GM12873 (cell line): ENCODE measurements at regions not wholly inside any gene's neighbourhood (a gene's known extent, or its start where the extent isn't known, plus 50 kb on each side); places are given as distances from the start of the nearest gene placed in this dataset.

Experiments
- TF ChIP-seq, protein P1 (sequence below): IDR thresholded peaks from 2 replicates; pipeline ENCODE4 v1.5.1; 2012; ENCODE audit warnings: low read depth, mild to moderate bottlenecking, moderate library complexity, low read length, control low read depth; ENCODE audit not compliant: insufficient read depth; ENCODE audit errors: missing control alignments

DNA sequence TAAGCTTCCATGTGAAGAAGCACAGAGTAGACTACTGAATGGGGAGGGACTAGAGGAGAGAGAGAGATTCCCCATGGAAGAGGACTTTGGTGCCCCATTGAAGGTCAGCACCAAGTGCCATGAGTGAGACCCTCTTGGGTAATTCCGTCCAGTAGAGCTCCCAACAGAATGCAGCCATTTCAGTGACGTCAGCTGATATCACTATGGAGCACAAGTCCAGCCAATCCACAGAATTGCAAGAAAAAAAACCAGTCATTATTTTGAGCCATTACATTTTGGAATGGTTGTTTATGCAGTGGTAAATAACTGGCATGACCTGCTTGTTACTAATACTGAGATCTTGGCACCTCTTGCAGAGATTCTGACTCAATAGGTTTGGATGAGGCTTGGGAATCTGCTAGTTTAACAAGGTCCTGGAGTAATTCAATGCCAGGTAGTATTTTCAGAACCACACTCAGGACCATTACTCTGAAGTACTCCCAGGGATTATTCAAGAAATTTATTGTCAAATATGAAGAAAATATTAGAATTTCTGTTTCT, 52.6 kb upstream of the SP8 start:
- TF ChIP-seq, protein P1, sequence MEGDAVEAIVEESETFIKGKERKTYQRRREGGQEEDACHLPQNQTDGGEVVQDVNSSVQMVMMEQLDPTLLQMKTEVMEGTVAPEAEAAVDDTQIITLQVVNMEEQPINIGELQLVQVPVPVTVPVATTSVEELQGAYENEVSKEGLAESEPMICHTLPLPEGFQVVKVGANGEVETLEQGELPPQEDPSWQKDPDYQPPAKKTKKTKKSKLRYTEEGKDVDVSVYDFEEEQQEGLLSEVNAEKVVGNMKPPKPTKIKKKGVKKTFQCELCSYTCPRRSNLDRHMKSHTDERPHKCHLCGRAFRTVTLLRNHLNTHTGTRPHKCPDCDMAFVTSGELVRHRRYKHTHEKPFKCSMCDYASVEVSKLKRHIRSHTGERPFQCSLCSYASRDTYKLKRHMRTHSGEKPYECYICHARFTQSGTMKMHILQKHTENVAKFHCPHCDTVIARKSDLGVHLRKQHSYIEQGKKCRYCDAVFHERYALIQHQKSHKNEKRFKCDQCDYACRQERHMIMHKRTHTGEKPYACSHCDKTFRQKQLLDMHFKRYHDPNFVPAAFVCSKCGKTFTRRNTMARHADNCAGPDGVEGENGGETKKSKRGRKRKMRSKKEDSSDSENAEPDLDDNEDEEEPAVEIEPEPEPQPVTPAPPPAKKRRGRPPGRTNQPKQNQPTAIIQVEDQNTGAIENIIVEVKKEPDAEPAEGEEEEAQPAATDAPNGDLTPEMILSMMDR = no peak

DNA sequence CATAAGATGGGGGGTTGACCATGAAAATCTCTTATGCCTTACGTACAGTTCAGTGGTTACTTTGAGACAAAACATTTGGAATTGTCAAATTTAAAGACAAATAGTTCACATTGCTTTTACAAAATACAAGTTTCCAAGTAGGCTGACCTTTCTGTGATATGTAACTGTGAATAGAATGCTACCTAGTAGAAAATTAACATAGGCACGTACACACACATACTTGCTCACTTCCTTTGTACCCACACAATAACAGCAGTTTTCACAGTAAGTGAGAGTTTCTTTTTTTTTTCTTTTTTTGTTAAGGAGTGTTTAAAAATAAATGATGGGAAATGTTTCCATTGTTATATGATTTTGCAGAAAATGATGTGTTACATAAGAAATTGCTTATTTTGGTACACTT, 53.3 kb upstream of the SP8 start:
- TF ChIP-seq, protein P1 = no peak

DNA sequence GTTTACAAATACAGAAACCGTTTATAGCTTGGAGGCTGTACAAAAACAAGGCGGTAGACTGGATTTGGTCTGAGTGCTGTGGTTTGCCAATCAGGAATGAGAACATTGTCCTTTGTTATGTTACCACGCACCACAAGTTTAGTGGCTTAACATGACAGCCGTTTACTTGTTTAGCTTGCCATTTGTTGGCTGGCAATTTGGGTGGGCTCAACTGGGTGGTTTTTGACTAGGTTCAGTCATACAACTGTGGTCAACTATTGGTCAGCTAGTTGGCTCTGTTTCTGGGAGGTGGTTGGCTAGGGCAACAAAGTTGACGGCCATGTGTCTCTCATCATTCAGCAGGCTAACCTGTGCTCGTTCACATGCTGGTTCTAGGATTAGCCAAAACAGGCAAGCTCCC, 60.1 kb upstream of the SP8 start:
- TF ChIP-seq, protein P1 = no peak

DNA sequence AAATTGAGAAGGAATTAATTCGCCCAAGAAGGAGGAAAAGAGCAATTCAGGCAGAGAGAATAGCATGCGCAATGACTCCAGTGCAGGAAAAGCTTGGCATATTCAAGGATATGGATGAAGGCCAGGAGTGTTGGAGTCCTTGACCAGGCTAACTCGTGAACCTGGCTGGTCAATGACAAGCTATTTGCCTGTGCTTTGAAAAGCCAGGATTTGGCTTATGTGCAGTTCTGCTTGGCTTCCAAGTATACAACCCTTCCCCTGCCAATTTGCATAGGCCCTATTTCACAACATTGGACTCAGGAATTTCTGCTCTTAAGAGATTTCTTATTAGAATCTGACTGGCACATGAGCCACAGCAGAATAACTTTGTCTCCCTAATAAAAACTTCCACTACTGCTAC, 72.3 kb upstream of the SP8 start:
- TF ChIP-seq, protein P1 = no peak

DNA sequence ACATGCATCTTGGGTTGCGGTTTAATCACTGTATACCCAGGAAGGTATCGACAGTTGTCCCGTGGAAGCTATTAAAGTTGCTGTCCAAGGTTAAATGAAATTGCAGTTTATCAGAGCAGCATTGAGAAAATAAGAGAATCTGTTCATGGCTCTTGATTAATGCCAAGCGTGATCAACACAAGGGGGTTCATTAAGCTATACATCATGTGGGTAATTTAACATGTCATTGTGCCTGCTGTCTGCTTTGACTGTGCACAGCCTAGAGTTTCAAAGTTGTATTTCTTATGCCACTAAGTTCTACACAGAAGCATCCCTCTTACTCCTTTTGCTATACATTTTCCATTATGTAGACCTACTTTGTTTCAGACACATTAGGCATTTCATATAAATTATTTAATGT, 74.8 kb upstream of the SP8 start:
- TF ChIP-seq, protein P1 = no peak

DNA sequence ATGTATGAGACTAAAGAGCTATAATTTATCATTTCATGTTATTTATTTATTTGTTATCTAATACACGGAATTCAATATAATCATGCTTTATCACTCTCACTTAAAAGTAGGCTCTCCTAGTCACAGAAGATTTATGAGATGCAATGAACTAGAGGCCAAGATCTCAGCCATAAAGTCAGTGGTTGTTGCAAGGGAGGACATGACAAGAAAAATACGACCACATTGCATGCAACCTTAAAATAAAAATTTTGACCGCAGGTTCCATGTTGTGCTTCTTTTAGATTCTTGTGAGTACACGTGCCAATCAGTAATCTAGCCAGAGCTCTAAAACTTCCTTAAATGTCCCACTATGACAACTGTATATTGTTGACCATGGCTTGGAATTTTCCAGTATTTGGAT, 75.9 kb upstream of the SP8 start:
- TF ChIP-seq, protein P1 = no peak

DNA sequence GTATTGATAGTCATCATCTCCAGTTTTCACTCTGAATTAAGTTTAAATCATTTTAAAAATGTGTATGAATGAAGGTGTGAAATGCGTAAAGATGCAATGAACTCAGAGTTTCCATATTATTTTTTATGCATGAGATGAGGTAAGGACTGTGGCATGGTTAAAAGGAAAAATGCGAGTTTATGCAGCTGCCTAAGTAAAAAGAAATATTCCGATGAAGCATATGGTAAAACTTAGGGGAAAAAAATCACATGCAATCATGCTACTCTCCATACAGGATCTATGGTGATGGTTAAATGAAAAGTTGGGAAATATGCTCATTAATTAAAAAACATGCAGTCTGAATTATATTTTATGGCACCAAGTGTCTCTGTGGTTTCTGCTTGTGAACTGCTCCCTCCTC, 77.5 kb upstream of the SP8 start:
- TF ChIP-seq, protein P1 = no peak

DNA sequence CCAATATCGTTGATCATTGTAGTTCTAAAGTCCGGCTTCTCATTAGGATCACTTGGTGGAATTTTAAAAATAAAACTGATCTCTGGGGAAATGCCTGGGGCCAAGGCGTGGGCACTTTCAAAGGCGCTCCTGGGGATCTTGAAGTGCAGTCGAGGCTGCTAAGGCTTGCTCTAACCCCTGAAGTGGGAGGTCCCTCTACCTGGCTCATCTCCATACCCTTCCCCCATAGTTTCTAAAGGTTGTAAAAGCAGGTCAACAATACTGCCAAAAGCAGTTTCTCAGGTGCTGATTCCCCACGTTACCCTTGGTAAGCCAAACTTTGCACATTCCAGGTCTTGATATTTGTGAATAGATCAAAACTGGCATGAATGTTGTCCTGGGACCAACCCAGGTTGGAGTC, 79.0 kb upstream of the SP8 start:
- TF ChIP-seq, protein P1 = no peak
